Left ventricle myocardium inferior (tissue), 1 donor: ENCODE measurements at regions not wholly inside any gene's neighbourhood (a gene's known extent, or its start where the extent isn't known, plus 50 kb on each side); places are given as distances from the start of the nearest gene placed in this dataset.

ENCODE experiments used
- DNase-seq: peaks from one replicate; pipeline ENCODE4 v3.0.0-alpha.2; 2020
- H3K27ac ChIP-seq: fragments of 200-600 bp; replicated peaks from 2 replicates; pipeline ENCODE4 v1.8.0; 2021
- H3K27me3 ChIP-seq: fragments of 200-600 bp; 2 replicates; pipeline ENCODE4 v1.8.0; 2021; ENCODE audit warnings: low read depth
- H3K36me3 ChIP-seq: fragments of 200-600 bp; 2 replicates; pipeline ENCODE4 v1.8.0; 2021
- H3K4me1 ChIP-seq: fragments of 200-600 bp; 2 replicates; pipeline ENCODE4 v1.8.0; 2021
- H3K4me3 ChIP-seq: fragments of 200-600 bp; 2 replicates; pipeline ENCODE4 v1.8.0; 2021; ENCODE audit warnings: mild to moderate bottlenecking, moderate library complexity
- H3K9me3 ChIP-seq: fragments of 200-600 bp; replicated peaks from 2 replicates; pipeline ENCODE4 v1.8.0; 2021
- CTCF ChIP-seq: fragments of 200-600 bp; IDR thresholded peaks from 2 replicates; pipeline ENCODE4 v1.8.0; 2021; ENCODE audit warnings: antibody characterized with exemption, mild to moderate bottlenecking, borderline replicate concordance
- intact Hi-C: fragments of 100-400 bp; cut with micrococcal nuclease; formaldehyde crosslinking; loops from one replicate; pipeline ENCODE4 v1.11.0; 2022
- donor health status: DM: no; HTN: yes; CAD: no; lungs with severe emphysema.

- peaks cover 12% of the 10 kb centered on the region for H3K4me1 ChIP-seq
- intact Hi-C loops = no loop called here
- no peaks in the 10 kb centered on the region for H3K9me3 ChIP-seq
- no peaks in the 10 kb centered on the region for H3K27me3 ChIP-seq
- H3K4me3 ChIP-seq = no peak overlapping the region
- no peak for DNase-seq
- no peaks in the 10 kb centered on the region for H3K36me3 ChIP-seq
- no peak for TF ChIP-seq CTCF
- H3K27ac ChIP-seq = no peak overlapping the region
Measured at GRCh38 chr9:89865981-89866380, 261.2 kb downstream of the GADD45G start.

GRCh38 chr9:89866701-89867100 is 261.9 kb downstream of the GADD45G start:
- Histone ChIP-seq H3K27me3 (no peaks in the 10 kb centered on the region), H3K27ac (no peak overlapping the region), H3K9me3 (no peaks in the 10 kb centered on the region), H3K4me3 (no peak overlapping the region), H3K36me3 (no peaks in the 10 kb centered on the region), H3K4me1 (peaks cover 16% of the 10 kb centered on the region)
- TF ChIP-seq CTCF = no peak
- intact Hi-C loops = no loop called here
- DNase-seq = no peak

DNA sequence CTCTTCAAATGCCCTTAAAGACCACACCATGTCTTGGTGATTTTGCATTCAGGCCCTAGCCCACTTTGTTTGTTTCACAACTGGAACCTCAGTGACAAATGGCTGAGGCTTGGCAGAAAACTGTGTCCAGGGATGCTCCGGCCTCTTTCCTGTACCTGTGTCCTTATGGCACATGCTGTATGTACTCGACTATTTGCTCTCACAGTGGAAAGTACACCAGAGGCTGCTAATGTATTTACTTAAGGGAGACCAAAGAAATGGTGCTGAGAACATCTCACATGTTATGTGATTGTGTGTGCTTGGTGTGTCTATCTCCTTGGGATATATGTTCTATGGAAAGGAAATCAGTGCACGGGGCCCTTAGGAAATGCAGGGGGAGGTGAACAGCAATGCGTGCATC is 263.3 kb downstream of the GADD45G start:
- Histone ChIP-seq H3K4me3 (no peak overlapping the region), H3K27me3 (no peaks in the 10 kb centered on the region), H3K36me3 (no peaks in the 10 kb centered on the region), H3K27ac (no peak overlapping the region), H3K4me1 (peaks cover 18% of the 10 kb centered on the region), H3K9me3 (no peaks in the 10 kb centered on the region)
- TF ChIP-seq CTCF = no peak
- intact Hi-C loops = no loop called here
- DNase-seq = no peak

DNA sequence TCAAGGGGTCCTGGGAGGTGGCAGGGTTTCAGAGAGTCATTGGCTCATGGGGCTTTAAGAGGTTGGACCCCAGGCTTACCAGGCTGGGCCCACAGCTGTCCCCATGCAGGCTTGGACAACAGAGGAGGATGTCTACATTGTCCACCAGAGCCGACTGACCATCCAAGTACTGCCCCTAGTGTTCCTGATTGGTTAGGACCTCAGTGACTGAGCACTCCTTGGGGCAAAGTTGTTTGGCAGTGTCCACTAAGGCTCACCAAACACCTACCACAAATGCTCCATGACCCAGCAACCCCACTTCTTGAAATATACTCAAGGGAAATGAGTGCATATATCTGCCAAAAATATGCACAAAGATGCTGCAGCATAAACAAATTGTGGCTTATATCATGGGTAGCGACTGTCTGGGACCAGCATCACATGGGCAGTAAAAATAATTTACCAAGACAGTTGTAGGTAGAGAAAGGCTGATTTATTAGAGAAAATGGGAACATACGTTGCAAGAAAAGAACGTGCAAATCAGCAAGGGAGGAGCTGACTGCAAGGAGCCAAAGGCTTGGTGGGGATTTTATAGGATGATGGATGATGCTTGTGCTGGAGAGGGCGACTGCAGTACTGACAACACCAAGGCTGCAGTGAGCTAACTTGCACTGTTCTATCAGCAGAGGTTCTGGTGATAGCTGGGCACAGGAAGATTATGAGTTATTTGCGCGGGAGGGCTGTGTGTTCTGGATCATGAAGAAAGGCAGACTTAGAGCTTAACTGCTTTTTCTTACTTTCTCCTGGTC is 265.2 kb downstream of the GADD45G start:
- no peak overlapping the region for H3K27ac ChIP-seq

GRCh38 chr9:89871871-89872331 is 267.1 kb downstream of the GADD45G start:
- peaks cover 54% of the 10 kb centered on the region for H3K4me1 ChIP-seq

More for the DNA sequence above, 265.2 kb downstream of the GADD45G start:
- Histone ChIP-seq H3K9me3 (no peaks in the 10 kb centered on the region), H3K4me3 (no peak overlapping the region), H3K36me3 (no peaks in the 10 kb centered on the region), H3K27me3 (no peaks in the 10 kb centered on the region), H3K4me1 (peaks cover 37% of the 10 kb centered on the region)
- no peak for DNase-seq
- TF ChIP-seq CTCF = no peak
- intact Hi-C loops = no loop called here

More at GRCh38 chr9:89871871-89872331, 267.1 kb downstream of the GADD45G start:
- Histone ChIP-seq H3K27ac (peak overlapping the region; percentile 95), H3K4me3 (no peak overlapping the region), H3K9me3 (no peaks in the 10 kb centered on the region), H3K36me3 (no peaks in the 10 kb centered on the region), H3K27me3 (no peaks in the 10 kb centered on the region)
- DNase-seq = peak; percentile 74
- no peak for TF ChIP-seq CTCF
- intact Hi-C loops = no loop called here
